Mammary epithelial cell (primary cell): ENCODE measurements at regions not wholly inside any gene's neighbourhood (a gene's known extent, or its start where the extent isn't known, plus 50 kb on each side); places are given as distances from the start of the nearest gene placed in this dataset.

Experiments
- EZH2 ChIP-seq: IDR thresholded peaks from 2 replicates; pipeline ENCODE4 v1.6.1; 2012; ENCODE audit warnings: low read length, inconsistent platforms, borderline replicate concordance
- TF ChIP-seq, protein P1 (sequence below), 2 donors: IDR thresholded peaks in 1 of 2; conservative IDR thresholded peaks in 1 of 2; 2 replicates each; pipeline ENCODE4 v1.5.1; 2011 to 2012; ENCODE audit warnings: inconsistent platforms in 2 of 2, low read length in 2 of 2, mild to moderate bottlenecking in 2 of 2, control low read depth in 1 of 2, low read depth in 1 of 2; ENCODE audit not compliant: insufficient read depth in 1 of 2; ENCODE audit errors: extremely low read depth in 1 of 2

DNA sequence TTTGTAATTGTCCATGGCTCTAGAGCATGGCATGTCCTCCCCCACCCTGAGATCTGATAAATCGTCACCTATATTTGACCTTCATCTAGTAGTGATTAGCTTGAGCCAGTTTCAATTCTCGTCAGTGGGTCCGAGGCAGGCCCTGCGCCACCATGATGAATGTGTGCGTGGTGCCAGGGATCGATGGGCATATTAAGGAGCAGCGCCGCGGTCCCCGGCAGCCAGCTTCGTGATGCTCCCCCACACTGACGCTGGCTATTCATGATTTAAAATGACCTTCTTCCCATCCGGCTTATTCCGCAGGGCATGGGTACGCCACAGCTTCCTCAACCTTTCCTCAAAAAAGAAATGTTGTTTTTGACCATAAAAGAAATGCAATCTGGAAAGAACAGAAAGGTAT lies 68.0 kb downstream of the SLC25A47 start:
- TF ChIP-seq, protein P1, sequence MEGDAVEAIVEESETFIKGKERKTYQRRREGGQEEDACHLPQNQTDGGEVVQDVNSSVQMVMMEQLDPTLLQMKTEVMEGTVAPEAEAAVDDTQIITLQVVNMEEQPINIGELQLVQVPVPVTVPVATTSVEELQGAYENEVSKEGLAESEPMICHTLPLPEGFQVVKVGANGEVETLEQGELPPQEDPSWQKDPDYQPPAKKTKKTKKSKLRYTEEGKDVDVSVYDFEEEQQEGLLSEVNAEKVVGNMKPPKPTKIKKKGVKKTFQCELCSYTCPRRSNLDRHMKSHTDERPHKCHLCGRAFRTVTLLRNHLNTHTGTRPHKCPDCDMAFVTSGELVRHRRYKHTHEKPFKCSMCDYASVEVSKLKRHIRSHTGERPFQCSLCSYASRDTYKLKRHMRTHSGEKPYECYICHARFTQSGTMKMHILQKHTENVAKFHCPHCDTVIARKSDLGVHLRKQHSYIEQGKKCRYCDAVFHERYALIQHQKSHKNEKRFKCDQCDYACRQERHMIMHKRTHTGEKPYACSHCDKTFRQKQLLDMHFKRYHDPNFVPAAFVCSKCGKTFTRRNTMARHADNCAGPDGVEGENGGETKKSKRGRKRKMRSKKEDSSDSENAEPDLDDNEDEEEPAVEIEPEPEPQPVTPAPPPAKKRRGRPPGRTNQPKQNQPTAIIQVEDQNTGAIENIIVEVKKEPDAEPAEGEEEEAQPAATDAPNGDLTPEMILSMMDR (conservative IDR thresholded peaks at IDR 0.05 in 1 of 2, IDR thresholded peaks at IDR 0.05 in 1 of 2; ENCODE audit: extremely low read depth in 1 of 2, insufficient read depth in 1 of 2, low read depth in 1 of 2, low read length in 2 of 2), result no peak
- no peak for TF ChIP-seq EZH2
